ENCODE measurements at regions not wholly inside any gene's neighbourhood (a gene's known extent, or its start where the extent isn't known, plus 50 kb on each side); places are given as distances from the start of the nearest gene placed in this dataset.

- Histone ChIP-seq H3K27me3 (ENCODE audit: control insufficient read depth, insufficient read depth, low read length) (no peaks in the 10 kb centered on the region), H3K36me3 (ENCODE audit: control insufficient read depth, insufficient read depth, low read length) (no peaks in the 10 kb centered on the region), H3K9me3 (ENCODE audit: control insufficient read depth, insufficient read depth, low read length) (no peaks in the 10 kb centered on the region), H3K4me1 (ENCODE audit: control insufficient read depth, insufficient read depth, low read length) (no peaks in the 10 kb centered on the region), H3K27ac (ENCODE audit: low read depth, low read length) (no peak overlapping the region), H3K4me3 (ENCODE audit: low read depth, low read length) (no peak overlapping the region), H3K9ac (ENCODE audit: low read depth, low read length) (no peak overlapping the region)
Measured at GRCh38 chr12:103182299-103182698, 224.8 kb downstream of the ASCL1 start.

GRCh38 chr12:103196467-103196866 lies 239.0 kb downstream of the ASCL1 start:
- H3K9ac ChIP-seq (ENCODE audit: low read depth, low read length), result no peak overlapping the region
- no peaks in the 10 kb centered on the region for H3K27me3 ChIP-seq (ENCODE audit: control insufficient read depth, insufficient read depth, low read length)
- no peak overlapping the region for H3K27ac ChIP-seq (ENCODE audit: low read depth, low read length)
- no peaks in the 10 kb centered on the region for H3K9me3 ChIP-seq (ENCODE audit: control insufficient read depth, insufficient read depth, low read length)
- H3K4me1 ChIP-seq (ENCODE audit: control insufficient read depth, insufficient read depth, low read length), result peaks cover 14% of the 10 kb centered on the region
- no peaks in the 10 kb centered on the region for H3K36me3 ChIP-seq (ENCODE audit: control insufficient read depth, insufficient read depth, low read length)
- H3K4me3 ChIP-seq (ENCODE audit: low read depth, low read length), result no peak overlapping the region

GRCh38 chr12:103197725-103198388 lies 240.4 kb downstream of the ASCL1 start:
- no peaks in the 10 kb centered on the region for H3K9me3 ChIP-seq (ENCODE audit: control insufficient read depth, insufficient read depth, low read length)
- H3K4me1 ChIP-seq (ENCODE audit: control insufficient read depth, insufficient read depth, low read length), result peaks cover 14% of the 10 kb centered on the region
- no peak overlapping the region for H3K9ac ChIP-seq (ENCODE audit: low read depth, low read length)
- H3K27me3 ChIP-seq (ENCODE audit: control insufficient read depth, insufficient read depth, low read length), result no peaks in the 10 kb centered on the region
- no peak overlapping the region for H3K4me3 ChIP-seq (ENCODE audit: low read depth, low read length)
- H3K36me3 ChIP-seq (ENCODE audit: control insufficient read depth, insufficient read depth, low read length), result no peaks in the 10 kb centered on the region
- H3K27ac ChIP-seq (ENCODE audit: low read depth, low read length), result no peak overlapping the region

GRCh38 chr12:103198499-103198898 lies 241.0 kb downstream of the ASCL1 start:
- no peaks in the 10 kb centered on the region for H3K36me3 ChIP-seq (ENCODE audit: control insufficient read depth, insufficient read depth, low read length)
- H3K4me3 ChIP-seq (ENCODE audit: low read depth, low read length), result no peak overlapping the region
- H3K4me1 ChIP-seq (ENCODE audit: control insufficient read depth, insufficient read depth, low read length), result peaks cover 14% of the 10 kb centered on the region
- H3K9me3 ChIP-seq (ENCODE audit: control insufficient read depth, insufficient read depth, low read length), result no peaks in the 10 kb centered on the region
- no peak overlapping the region for H3K27ac ChIP-seq (ENCODE audit: low read depth, low read length)
- no peaks in the 10 kb centered on the region for H3K27me3 ChIP-seq (ENCODE audit: control insufficient read depth, insufficient read depth, low read length)
- H3K9ac ChIP-seq (ENCODE audit: low read depth, low read length), result no peak overlapping the region

- Histone ChIP-seq H3K27me3 (ENCODE audit: control insufficient read depth, insufficient read depth, low read length) (no peaks in the 10 kb centered on the region), H3K9me3 (ENCODE audit: control insufficient read depth, insufficient read depth, low read length) (0 out of 2 replicates have a peak, but pooled peaks cover 3% of the 10 kb centered on the region), H3K4me1 (ENCODE audit: control insufficient read depth, insufficient read depth, low read length) (no peaks in the 10 kb centered on the region; the same call in 1 of the 2 replicates), H3K36me3 (ENCODE audit: control insufficient read depth, insufficient read depth, low read length) (no peaks in the 10 kb centered on the region), H3K27ac (ENCODE audit: low read depth, low read length) (no peak overlapping the region), H3K4me3 (ENCODE audit: low read depth, low read length) (no peak overlapping the region), H3K9ac (ENCODE audit: low read depth, low read length) (no peak overlapping the region)
Measured at GRCh38 chr12:103205906-103206305, 248.4 kb downstream of the ASCL1 start.

GRCh38 chr12:103207936-103208335 lies 250.5 kb downstream of the ASCL1 start:
- Histone ChIP-seq H3K36me3 (ENCODE audit: control insufficient read depth, insufficient read depth, low read length) (no peaks in the 10 kb centered on the region), H3K9ac (ENCODE audit: low read depth, low read length) (no peak overlapping the region), H3K27ac (ENCODE audit: low read depth, low read length) (no peak overlapping the region), H3K4me1 (ENCODE audit: control insufficient read depth, insufficient read depth, low read length) (no peaks in the 10 kb centered on the region; the same call in 1 of the 2 replicates), H3K9me3 (ENCODE audit: control insufficient read depth, insufficient read depth, low read length) (0 out of 2 replicates have a peak, but pooled peaks cover 3% of the 10 kb centered on the region), H3K27me3 (ENCODE audit: control insufficient read depth, insufficient read depth, low read length) (no peaks in the 10 kb centered on the region), H3K4me3 (ENCODE audit: low read depth, low read length) (no peak overlapping the region)

GRCh38 chr12:103241184-103241583 lies 254.6 kb downstream of the C12orf42 start:
- Histone ChIP-seq H3K9me3 (ENCODE audit: control insufficient read depth, insufficient read depth, low read length) (no peaks in the 10 kb centered on the region), H3K9ac (ENCODE audit: low read depth, low read length) (no peak overlapping the region), H3K27ac (ENCODE audit: low read depth, low read length) (no peak overlapping the region), H3K4me3 (ENCODE audit: low read depth, low read length) (no peak overlapping the region), H3K27me3 (ENCODE audit: control insufficient read depth, insufficient read depth, low read length) (no peaks in the 10 kb centered on the region), H3K36me3 (ENCODE audit: control insufficient read depth, insufficient read depth, low read length) (no peaks in the 10 kb centered on the region), H3K4me1 (ENCODE audit: control insufficient read depth, insufficient read depth, low read length) (no peaks in the 10 kb centered on the region)

GRCh38 chr12:103244596-103244995 lies 251.2 kb downstream of the C12orf42 start:
- H3K9me3 ChIP-seq (ENCODE audit: control insufficient read depth, insufficient read depth, low read length), result no peaks in the 10 kb centered on the region

GRCh38 chr12:103247531-103247930 lies 248.2 kb downstream of the C12orf42 start:
- Histone ChIP-seq H3K9ac (ENCODE audit: low read depth, low read length) (no peak overlapping the region), H3K36me3 (ENCODE audit: control insufficient read depth, insufficient read depth, low read length) (no peaks in the 10 kb centered on the region), H3K9me3 (ENCODE audit: control insufficient read depth, insufficient read depth, low read length) (no peaks in the 10 kb centered on the region), H3K27me3 (ENCODE audit: control insufficient read depth, insufficient read depth, low read length) (no peaks in the 10 kb centered on the region), H3K4me1 (ENCODE audit: control insufficient read depth, insufficient read depth, low read length) (peaks cover 6% of the 10 kb centered on the region; the same call in 1 of the 2 replicates), H3K27ac (ENCODE audit: low read depth, low read length) (no peak overlapping the region), H3K4me3 (ENCODE audit: low read depth, low read length) (no peak overlapping the region)

More at GRCh38 chr12:103244596-103244995, 251.2 kb downstream of the C12orf42 start:
- H3K27ac ChIP-seq (ENCODE audit: low read depth, low read length), result no peak overlapping the region
- no peaks in the 10 kb centered on the region for H3K27me3 ChIP-seq (ENCODE audit: control insufficient read depth, insufficient read depth, low read length)
- no peaks in the 10 kb centered on the region for H3K36me3 ChIP-seq (ENCODE audit: control insufficient read depth, insufficient read depth, low read length)
- H3K4me3 ChIP-seq (ENCODE audit: low read depth, low read length), result no peak overlapping the region
- no peak overlapping the region for H3K9ac ChIP-seq (ENCODE audit: low read depth, low read length)
- peaks cover 6% of the 10 kb centered on the region; the same call in 1 of the 2 replicates for H3K4me1 ChIP-seq (ENCODE audit: control insufficient read depth, insufficient read depth, low read length)

GRCh38 chr12:103249607-103250006 lies 246.2 kb downstream of the C12orf42 start:
- Histone ChIP-seq H3K36me3 (ENCODE audit: control insufficient read depth, insufficient read depth, low read length) (no peaks in the 10 kb centered on the region), H3K4me3 (ENCODE audit: low read depth, low read length) (no peak overlapping the region), H3K27ac (ENCODE audit: low read depth, low read length) (no peak overlapping the region), H3K4me1 (ENCODE audit: control insufficient read depth, insufficient read depth, low read length) (peaks cover 6% of the 10 kb centered on the region; the same call in 1 of the 2 replicates), H3K27me3 (ENCODE audit: control insufficient read depth, insufficient read depth, low read length) (no peaks in the 10 kb centered on the region), H3K9ac (ENCODE audit: low read depth, low read length) (no peak overlapping the region), H3K9me3 (ENCODE audit: control insufficient read depth, insufficient read depth, low read length) (no peaks in the 10 kb centered on the region)

GRCh38 chr12:103250487-103250886 lies 245.3 kb downstream of the C12orf42 start:
- no peaks in the 10 kb centered on the region for H3K27me3 ChIP-seq (ENCODE audit: control insufficient read depth, insufficient read depth, low read length)
- H3K27ac ChIP-seq (ENCODE audit: low read depth, low read length), result no peak overlapping the region

More at GRCh38 chr12:103250487-103250886, 245.3 kb downstream of the C12orf42 start:
- H3K4me3 ChIP-seq (ENCODE audit: low read depth, low read length), result no peak overlapping the region
- no peaks in the 10 kb centered on the region for H3K9me3 ChIP-seq (ENCODE audit: control insufficient read depth, insufficient read depth, low read length)
- peaks cover 6% of the 10 kb centered on the region; the same call in 1 of the 2 replicates for H3K4me1 ChIP-seq (ENCODE audit: control insufficient read depth, insufficient read depth, low read length)
- H3K36me3 ChIP-seq (ENCODE audit: control insufficient read depth, insufficient read depth, low read length), result no peaks in the 10 kb centered on the region
- H3K9ac ChIP-seq (ENCODE audit: low read depth, low read length), result no peak overlapping the region

Data from HUES48 (cell line).